ENCODE measurements at regions not wholly inside any gene's neighbourhood (a gene's known extent, or its start where the extent isn't known, plus 50 kb on each side); places are given as distances from the start of the nearest gene placed in this dataset.
"Not testable (repeated sequence)": the region's sequence is repeated elsewhere in the genome, so short reads cannot be mapped to it uniquely, and the experiment has no call there.

- H3K9me3 ChIP-seq = no peaks in the 10 kb centered on the region
- no peak overlapping the region for H3K4me3 ChIP-seq
- no peak overlapping the region for H3K27ac ChIP-seq
- H3K4me1 ChIP-seq = no peaks in the 10 kb centered on the region
- TF ChIP-seq POLR2A (IDR thresholded peaks at IDR 0.05) = no peak
- TF ChIP-seq EP300 (IDR thresholded peaks at IDR 0.05) = no peak
- no peak for TF ChIP-seq POLR2AphosphoS5 (IDR thresholded peaks at IDR 0.05)
- no peak for TF ChIP-seq CTCF (IDR thresholded peaks at IDR 0.05)
- 59 to 72% methylated on average over 3 of the region's 3 CpGs for WGBS, 2 donors (ENCODE audit: low coverage in 1 of 2)
- H3K36me3 ChIP-seq = no peaks in the 10 kb centered on the region
- no peaks in the 10 kb centered on the region for H3K27me3 ChIP-seq
- no peak for ATAC-seq
Measured at GRCh38 chr4:170794525-170794924, 704.8 kb upstream of the AADAT start.

GRCh38 chr4:170788540-170789051 is 698.8 kb upstream of the AADAT start:
- not testable (repeated sequence) for H3K36me3 ChIP-seq, H3K4me1 ChIP-seq, ATAC-seq, H3K4me3 ChIP-seq, H3K27me3 ChIP-seq, H3K9me3 ChIP-seq, H3K27ac ChIP-seq
- WGBS, 2 donors (ENCODE audit: low coverage in 1 of 2) = 89 to 94% methylated on average over 9 to 19 of the region's 28 CpGs

- Histone ChIP-seq H3K9me3 (no peaks in the 10 kb centered on the region), H3K27me3 (no peaks in the 10 kb centered on the region), H3K27ac (no peak overlapping the region), H3K36me3 (no peaks in the 10 kb centered on the region), H3K4me1 (no peaks in the 10 kb centered on the region), H3K4me3 (no peak overlapping the region)
- TF ChIP-seq POLR2AphosphoS5 (IDR thresholded peaks at IDR 0.05) = no peak
- no peak for TF ChIP-seq POLR2A (IDR thresholded peaks at IDR 0.05)
- no peak for TF ChIP-seq EP300 (IDR thresholded peaks at IDR 0.05)
- TF ChIP-seq CTCF (IDR thresholded peaks at IDR 0.05) = no peak
- WGBS, 2 donors (ENCODE audit: low coverage in 1 of 2) = 60 to 76% methylated on average over 3 of the region's 3 CpGs
- ATAC-seq = no peak
Measured at GRCh38 chr4:170777663-170778062, 687.9 kb upstream of the AADAT start.

- Histone ChIP-seq H3K27me3 (no peaks in the 10 kb centered on the region), H3K4me3 (no peak overlapping the region), H3K27ac (no peak overlapping the region), H3K9me3 (no peaks in the 10 kb centered on the region), H3K36me3 (no peaks in the 10 kb centered on the region), H3K4me1 (no peaks in the 10 kb centered on the region)
- no peak for TF ChIP-seq EP300 (IDR thresholded peaks at IDR 0.05)
- no peak for TF ChIP-seq CTCF (IDR thresholded peaks at IDR 0.05)
- TF ChIP-seq POLR2AphosphoS5 (IDR thresholded peaks at IDR 0.05) = no peak
- TF ChIP-seq POLR2A (IDR thresholded peaks at IDR 0.05) = no peak
- ATAC-seq = no peak
- 100% methylated on average over 2 of the region's 6 CpGs; no CpG with 5 or more reads in 1 of the 2 donors for WGBS, 2 donors (ENCODE audit: low coverage in 1 of 2)
Measured at GRCh38 chr4:170776983-170777382, 687.2 kb upstream of the AADAT start.

- Histone ChIP-seq H3K36me3 (no peaks in the 10 kb centered on the region), H3K4me3 (no peak overlapping the region), H3K4me1 (no peaks in the 10 kb centered on the region), H3K9me3 (no peaks in the 10 kb centered on the region), H3K27me3 (no peaks in the 10 kb centered on the region), H3K27ac (no peak overlapping the region)
- ATAC-seq = peak; percentile 5
- TF ChIP-seq POLR2A (IDR thresholded peaks at IDR 0.05) (no peak), CTCF (IDR thresholded peaks at IDR 0.05) (no peak), POLR2AphosphoS5 (IDR thresholded peaks at IDR 0.05) (no peak), EP300 (IDR thresholded peaks at IDR 0.05) (no peak)
- WGBS, 2 donors (ENCODE audit: low coverage in 1 of 2) = no CpG with 5 or more reads among the region's 4 CpGs
Measured at GRCh38 chr4:170775851-170776250, 686.1 kb upstream of the AADAT start.

All from gastroesophageal sphincter (tissue), 4 donors.